ENCODE measurements at regions not wholly inside any gene's neighbourhood (a gene's known extent, or its start where the extent isn't known, plus 50 kb on each side); places are given as distances from the start of the nearest gene placed in this dataset.
"Not testable (repeated sequence)": the region's sequence is repeated elsewhere in the genome, so short reads cannot be mapped to it uniquely, and the experiment has no call there.

DNA sequence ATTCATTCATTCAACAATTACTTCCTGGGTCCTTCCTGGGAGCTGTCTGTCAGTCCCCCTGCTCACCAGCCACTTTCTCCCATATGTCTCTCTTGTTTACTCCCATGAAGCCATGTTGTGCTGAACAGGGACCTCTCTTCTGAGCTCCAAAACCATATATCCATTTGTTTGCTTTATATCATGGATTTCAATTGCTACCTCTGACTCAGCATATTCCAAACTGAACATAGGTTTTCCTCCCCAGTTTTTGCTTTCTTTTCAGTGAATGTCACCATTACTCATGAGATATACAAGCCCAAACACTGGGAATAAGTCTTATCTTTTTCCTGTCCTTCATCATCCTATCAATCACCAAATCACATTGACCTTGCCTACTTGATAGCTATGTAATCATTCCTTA is 152.5 kb upstream of the P2RY1 start:
- Mint-ChIP-seq H3K27me3 (no peaks in the 10 kb centered on the region), H3K4me3 (no peak overlapping the region), H3K27ac (no peak overlapping the region), H3K9me3 (no peaks in the 10 kb centered on the region), H3K36me3 (no peaks in the 10 kb centered on the region), H3K4me1 (no peaks in the 10 kb centered on the region)
- CTCF ChIA-PET, result no interaction called here
- no peak for DNase-seq

DNA sequence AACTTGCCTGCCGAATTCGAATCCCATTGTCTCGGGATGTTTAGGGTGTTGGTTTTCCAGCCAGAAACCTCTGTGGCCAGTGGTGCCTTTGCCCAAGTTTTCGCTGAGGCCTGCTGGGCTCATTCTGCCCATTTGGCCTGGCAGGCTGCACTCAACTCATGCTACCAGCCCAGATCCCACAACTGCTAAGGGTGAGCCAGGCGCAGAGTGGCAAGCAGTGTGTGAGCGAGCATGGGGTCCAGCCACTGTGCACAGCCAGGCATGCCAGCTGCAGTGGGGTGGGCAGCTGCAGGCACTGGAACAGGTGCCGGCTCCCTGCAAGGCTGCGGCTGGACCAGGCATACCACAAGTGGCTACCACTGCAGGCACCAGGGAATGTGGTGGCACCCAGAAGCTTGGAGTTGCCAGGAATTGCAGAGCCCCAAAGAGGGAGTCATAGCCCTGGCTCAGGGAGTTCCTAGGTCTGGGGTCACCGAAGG is 151.4 kb upstream of the P2RY1 start:
- CTCF ChIA-PET, result no interaction called here
- H3K9me3 Mint-ChIP-seq, result no peaks in the 10 kb centered on the region
- no peak overlapping the region for H3K4me3 Mint-ChIP-seq
- H3K27me3 Mint-ChIP-seq, result no peaks in the 10 kb centered on the region
- no peak overlapping the region for H3K27ac Mint-ChIP-seq
- H3K36me3 Mint-ChIP-seq, result no peaks in the 10 kb centered on the region
- DNase-seq, result no peak
- no peaks in the 10 kb centered on the region for H3K4me1 Mint-ChIP-seq

DNA sequence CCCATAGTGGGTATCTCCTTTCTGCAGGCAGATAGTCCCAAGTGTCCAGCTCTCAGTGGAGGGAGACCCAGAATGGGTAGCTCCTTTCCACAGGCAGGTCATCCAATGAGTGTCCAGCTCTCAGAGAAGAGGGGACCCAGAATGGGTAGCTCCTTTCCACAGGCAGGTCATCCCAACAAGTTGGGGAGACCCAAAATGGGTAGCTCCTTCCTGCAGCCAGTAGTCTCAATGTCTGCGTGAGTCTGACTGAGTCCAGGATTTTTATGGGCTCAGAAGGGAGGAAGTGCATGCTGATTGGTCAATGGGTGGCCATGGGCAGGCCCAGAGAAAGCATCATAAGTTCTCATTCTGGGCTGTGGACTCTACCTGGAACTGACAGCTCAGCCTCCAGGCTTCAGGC is 150.7 kb upstream of the P2RY1 start:
- Mint-ChIP-seq H3K27me3 (no peaks in the 10 kb centered on the region), H3K4me3 (no peak overlapping the region), H3K36me3 (no peaks in the 10 kb centered on the region), H3K27ac (no peak overlapping the region), H3K4me1 (no peaks in the 10 kb centered on the region), H3K9me3 (no peaks in the 10 kb centered on the region)
- no peak for DNase-seq
- CTCF ChIA-PET, result no interaction called here

DNA sequence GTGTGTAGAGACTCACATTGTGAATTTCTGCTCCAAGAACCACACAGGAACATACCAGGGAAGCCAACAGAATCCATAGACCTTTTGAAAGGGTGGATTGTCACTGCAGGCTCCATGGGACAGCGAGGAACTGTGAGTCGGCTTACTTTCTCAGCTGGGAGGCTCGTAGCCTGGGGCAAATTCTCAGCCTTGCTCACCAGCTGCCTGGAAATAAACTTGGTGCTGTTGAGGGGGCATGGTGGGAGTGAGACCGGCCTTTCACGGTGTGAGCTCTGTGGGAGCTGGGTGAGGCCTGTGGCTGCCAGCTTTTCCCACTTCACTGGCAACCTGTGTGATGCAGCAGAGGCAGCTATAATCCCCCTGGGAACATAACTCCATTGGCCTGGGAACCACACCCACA is 146.6 kb upstream of the P2RY1 start:
- CTCF ChIA-PET, result no interaction called here
- Mint-ChIP-seq H3K4me3 (no peak overlapping the region), H3K4me1 (no peaks in the 10 kb centered on the region), H3K27me3 (no peaks in the 10 kb centered on the region), H3K36me3 (no peaks in the 10 kb centered on the region), H3K9me3 (no peaks in the 10 kb centered on the region), H3K27ac (no peak overlapping the region)
- no peak for DNase-seq

DNA sequence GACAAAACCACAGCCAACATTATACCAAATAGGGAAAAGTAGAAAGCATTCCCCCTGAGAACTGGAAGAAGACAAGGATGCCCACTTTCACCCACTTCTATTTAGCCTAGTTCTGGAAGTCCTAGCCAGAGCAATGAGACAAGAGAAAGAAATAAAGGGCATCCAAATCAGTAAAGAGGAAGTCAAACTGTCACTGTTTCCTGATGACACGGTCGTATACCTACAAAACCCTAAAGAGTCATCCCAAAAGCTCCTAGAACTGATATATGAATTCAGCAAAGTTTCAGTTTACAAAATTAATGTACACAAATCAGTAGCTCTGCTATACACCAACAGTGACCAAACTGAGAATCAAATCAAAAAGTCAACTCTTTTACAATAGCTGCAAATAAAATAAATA is 142.6 kb upstream of the P2RY1 start:
- H3K36me3 Mint-ChIP-seq, H3K9me3 Mint-ChIP-seq, H3K27ac Mint-ChIP-seq, CTCF ChIA-PET, DNase-seq, H3K27me3 Mint-ChIP-seq, H3K4me3 Mint-ChIP-seq, H3K4me1 Mint-ChIP-seq: not testable (repeated sequence)

DNA sequence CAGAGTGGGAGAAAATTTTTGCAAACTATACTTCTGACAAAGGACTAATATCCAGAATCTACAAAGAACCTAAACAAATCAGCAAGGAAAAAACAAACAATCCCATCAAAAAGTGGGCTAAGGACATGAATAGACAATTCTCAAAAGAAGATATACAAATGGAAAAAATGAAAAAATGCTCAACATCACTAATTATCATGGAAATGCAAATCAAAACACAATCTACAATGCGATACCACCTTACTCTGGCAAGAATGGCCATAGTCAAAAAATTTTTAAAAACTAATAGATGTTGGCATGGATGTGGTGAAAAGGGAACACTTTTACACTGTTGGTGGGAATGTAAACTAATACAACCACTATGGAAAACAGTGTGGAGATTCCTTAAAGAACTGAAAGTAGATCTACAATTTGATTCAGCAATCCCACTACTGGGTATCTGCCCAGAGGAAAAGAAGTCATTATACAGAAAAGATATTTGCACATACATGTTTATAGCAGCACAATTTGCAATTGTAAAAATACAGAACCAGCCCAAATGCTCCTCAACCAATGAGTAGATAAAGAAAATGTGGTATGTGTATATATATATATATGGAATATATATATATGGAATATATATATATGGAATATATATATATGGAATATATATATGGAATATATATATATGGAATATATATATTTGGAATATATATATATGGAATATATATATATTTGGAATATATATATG is 141.2 kb upstream of the P2RY1 start:
- H3K36me3 Mint-ChIP-seq, H3K4me3 Mint-ChIP-seq, H3K27me3 Mint-ChIP-seq, H3K27ac Mint-ChIP-seq, CTCF ChIA-PET, H3K4me1 Mint-ChIP-seq, DNase-seq, H3K9me3 Mint-ChIP-seq: not testable (repeated sequence)

DNA sequence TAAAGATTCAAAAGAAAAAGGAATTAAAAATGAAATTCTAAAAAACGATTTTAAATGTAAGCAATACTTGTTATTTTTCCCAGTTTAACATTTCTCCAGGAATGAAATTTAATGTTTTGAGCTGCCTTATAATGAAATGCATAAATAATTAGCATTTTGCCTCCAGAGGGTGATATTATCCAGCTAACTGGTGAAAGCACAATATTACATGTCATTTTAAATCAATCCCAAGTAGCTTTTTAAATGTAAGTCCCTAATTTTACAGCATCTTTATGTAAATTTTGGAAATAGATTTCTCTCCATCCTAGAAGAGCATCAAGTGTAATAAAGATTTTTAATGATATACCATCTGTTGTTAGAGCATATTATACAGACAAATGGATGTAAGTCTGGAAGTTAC is 139.1 kb upstream of the P2RY1 start:
- Mint-ChIP-seq H3K4me3 (no peak overlapping the region), H3K36me3 (no peaks in the 10 kb centered on the region), H3K27me3 (peaks cover 4% of the 10 kb centered on the region), H3K27ac (no peak overlapping the region), H3K4me1 (no peaks in the 10 kb centered on the region), H3K9me3 (no peaks in the 10 kb centered on the region)
- no peak for DNase-seq
- CTCF ChIA-PET, result no interaction called here

DNA sequence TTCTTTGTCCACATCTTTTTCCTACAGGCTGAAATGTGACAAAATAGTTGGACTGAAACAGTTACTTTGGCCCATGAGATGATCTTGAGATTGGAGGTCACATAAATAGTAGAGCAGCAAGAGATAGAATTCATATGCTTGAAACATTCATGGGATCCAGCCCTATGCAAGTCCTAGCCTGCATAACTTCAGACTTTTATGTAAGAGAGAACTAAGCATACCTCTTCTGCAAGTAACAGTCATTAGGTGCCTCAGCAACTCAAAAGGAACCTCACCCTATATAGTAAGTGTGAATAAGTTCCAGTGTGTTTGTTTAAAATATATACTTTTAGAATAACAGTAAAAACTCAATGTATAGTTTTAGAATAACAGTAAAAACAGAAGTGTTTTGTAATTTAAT is 138.0 kb upstream of the P2RY1 start:
- Mint-ChIP-seq H3K27me3 (peaks cover 4% of the 10 kb centered on the region), H3K9me3 (no peaks in the 10 kb centered on the region), H3K4me3 (no peak overlapping the region), H3K27ac (no peak overlapping the region), H3K36me3 (no peaks in the 10 kb centered on the region), H3K4me1 (no peaks in the 10 kb centered on the region)
- DNase-seq, result no peak
- CTCF ChIA-PET, result no interaction called here

DNA sequence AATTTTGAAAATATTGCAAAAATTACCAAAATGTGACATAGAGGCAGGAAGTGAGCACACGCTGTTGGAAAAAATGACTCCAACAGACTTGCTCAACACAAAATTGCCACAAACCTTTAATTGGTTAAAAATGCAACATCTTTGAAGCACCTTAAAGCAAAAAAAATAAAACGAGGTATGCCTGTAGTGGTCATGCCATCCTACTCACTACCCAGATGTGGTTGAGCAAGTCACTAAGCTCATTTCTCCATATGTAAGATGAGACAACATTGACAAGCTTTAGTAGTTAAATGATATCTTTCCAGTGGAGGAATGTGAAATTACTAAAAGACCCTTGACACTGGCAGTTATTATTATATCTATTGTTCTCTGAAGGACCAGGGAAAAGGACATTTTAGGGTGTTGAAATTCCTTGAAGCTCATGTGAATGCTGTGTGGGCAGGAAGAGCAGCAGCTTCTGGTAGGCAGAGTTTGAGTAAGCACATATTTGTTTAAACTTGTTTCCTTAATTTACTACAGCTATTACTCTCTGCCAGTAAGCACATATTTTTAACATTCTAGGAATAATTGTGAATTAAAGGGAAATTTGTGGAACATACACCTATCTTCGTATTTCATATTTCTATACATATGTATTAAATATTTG is 131.6 kb upstream of the P2RY1 start:
- Mint-ChIP-seq H3K9me3 (no peaks in the 10 kb centered on the region), H3K36me3 (no peaks in the 10 kb centered on the region), H3K27me3 (peaks cover 4% of the 10 kb centered on the region), H3K4me1 (no peaks in the 10 kb centered on the region), H3K4me3 (no peak overlapping the region), H3K27ac (no peak overlapping the region)
- CTCF ChIA-PET, result no interaction called here
- no peak for DNase-seq

DNA sequence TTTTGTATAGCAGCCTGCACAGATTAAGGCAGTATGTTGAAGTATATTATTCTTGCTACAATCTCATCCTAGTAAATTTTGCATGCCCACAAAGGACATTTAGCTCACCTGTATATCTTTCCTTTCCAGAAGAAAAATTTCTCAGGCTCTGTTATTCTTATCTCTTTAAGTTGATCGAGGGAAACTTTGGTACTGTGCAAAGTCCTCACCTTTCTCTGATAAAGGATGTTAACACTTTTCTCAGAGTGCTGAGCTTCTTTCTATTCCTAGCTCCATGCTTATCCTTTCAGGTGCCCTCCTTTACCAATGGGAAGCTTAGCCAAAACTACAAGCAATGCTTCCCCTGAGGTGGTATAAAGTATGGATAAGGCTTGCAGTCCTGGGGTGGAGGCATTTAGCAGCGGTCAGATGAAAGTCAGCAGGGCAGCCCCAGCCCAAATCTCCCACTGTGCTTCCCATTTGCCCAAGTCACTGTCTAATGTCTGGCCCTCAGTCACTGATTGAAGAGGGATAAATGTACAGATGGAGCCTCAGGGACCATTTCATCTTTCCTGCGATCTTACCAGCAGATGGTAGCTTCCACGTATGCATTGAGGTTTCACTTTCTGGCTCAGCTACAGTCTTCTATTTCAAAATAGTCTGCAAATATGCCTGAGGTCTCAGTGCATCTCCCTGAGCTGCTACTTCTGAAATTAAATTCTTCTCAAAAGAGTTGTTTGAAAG is 127.8 kb upstream of the P2RY1 start:
- Mint-ChIP-seq H3K27me3 (no peaks in the 10 kb centered on the region), H3K4me3 (no peak overlapping the region), H3K36me3 (no peaks in the 10 kb centered on the region), H3K9me3 (no peaks in the 10 kb centered on the region), H3K27ac (no peak overlapping the region), H3K4me1 (no peaks in the 10 kb centered on the region)
- CTCF ChIA-PET, result no interaction called here
- DNase-seq, result no peak

DNA sequence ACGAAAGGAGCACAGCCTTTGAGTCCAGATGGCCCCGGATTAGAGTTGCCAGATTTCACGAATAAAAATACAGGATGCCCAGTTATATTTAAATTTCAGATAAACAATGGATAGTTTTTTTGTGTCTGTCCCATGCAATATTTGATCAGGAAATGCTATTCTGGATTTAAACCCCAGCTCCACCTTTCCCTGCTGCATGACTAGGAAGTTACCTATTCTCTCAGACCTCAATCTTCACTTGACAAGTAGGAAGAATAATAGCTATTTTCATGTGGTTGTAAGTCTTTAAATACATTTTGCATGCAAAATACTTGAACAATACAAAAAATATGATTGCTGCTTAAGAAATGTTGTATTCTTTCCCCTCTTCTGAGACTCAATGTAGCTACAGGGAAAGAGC is 125.3 kb upstream of the P2RY1 start:
- Mint-ChIP-seq H3K9me3 (no peaks in the 10 kb centered on the region), H3K27me3 (no peaks in the 10 kb centered on the region), H3K27ac (no peak overlapping the region), H3K36me3 (no peaks in the 10 kb centered on the region), H3K4me3 (no peak overlapping the region), H3K4me1 (no peaks in the 10 kb centered on the region)
- DNase-seq, result no peak
- CTCF ChIA-PET, result interaction anchor here (0.9 kb wide), 1 partner anchor 172 kb away, joined by 3 read pairs; no protein-coding TSS in a partner anchor

DNA sequence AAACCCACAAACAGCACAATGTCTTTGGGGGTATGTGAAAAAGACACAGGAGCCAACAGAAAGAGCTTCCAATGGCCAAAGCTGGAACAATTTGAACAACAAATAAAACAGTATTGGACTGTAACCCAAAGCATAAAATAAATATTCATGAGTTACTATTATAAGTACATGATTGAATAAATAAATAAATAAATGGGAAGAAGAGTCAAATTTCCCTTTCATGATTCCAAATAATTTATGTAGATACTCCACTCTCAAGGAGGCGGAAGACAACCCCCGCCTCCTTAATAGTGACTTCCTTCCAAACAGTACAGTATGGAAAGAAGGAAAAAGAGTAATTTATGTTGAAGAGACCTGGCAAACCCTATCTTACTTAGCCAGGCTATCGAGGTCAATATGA is 124.4 kb upstream of the P2RY1 start:
- no peak overlapping the region for H3K27ac Mint-ChIP-seq
- no peak overlapping the region for H3K4me3 Mint-ChIP-seq
- H3K4me1 Mint-ChIP-seq, result no peaks in the 10 kb centered on the region
- H3K36me3 Mint-ChIP-seq, result no peaks in the 10 kb centered on the region
- no peaks in the 10 kb centered on the region for H3K27me3 Mint-ChIP-seq
- H3K9me3 Mint-ChIP-seq, result no peaks in the 10 kb centered on the region
- DNase-seq, result no peak
- CTCF ChIA-PET, result no interaction called here

DNA sequence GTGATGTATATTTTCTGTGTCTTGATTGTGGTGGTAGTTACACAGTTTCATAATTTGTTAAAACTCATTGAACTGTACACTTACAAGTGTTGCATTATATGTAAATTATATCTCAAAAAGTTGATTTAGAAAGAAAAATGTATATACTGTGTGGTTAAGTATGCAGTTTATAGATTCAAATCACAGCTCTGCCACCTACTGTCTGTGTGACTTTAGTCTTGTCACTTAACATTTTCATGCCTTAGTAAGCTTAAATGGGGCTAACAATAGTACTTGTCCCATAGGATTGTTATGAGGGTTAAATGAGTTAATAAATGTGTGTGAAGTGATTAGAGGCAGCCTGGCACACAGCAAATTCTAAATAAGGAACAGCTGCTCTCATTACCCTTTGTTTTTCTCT is 120.9 kb upstream of the P2RY1 start:
- Mint-ChIP-seq H3K9me3 (no peaks in the 10 kb centered on the region), H3K4me1 (no peaks in the 10 kb centered on the region), H3K4me3 (no peak overlapping the region), H3K27me3 (peaks cover 4% of the 10 kb centered on the region), H3K36me3 (no peaks in the 10 kb centered on the region), H3K27ac (no peak overlapping the region)
- CTCF ChIA-PET, result interaction anchor here (0.7 to 1.1 kb wide), 3 partner anchors 13 to 121 kb away, joined by 3 read pairs; partner anchors contain the start of gene P2RY1
- no peak for DNase-seq

DNA sequence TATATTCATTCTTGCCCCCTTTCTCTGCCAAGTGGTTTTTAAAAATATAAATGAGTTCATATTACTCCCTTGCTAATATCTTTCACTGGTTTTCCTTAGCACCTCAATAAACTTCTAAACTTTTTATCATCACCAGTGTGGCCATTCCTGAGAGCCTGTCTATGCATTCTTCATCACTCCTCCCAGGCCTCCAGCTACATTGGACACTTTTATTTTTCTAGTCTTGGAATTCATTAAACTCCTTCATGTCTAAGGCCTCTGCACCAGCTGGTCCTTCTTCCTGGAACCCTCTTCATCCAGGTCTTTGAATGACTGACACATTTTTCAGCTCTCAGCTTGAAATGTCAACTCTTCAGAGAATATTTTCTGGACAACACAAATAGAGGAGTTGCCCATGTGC is 120.4 kb upstream of the P2RY1 start:
- Mint-ChIP-seq H3K27me3 (peaks cover 4% of the 10 kb centered on the region), H3K4me1 (no peaks in the 10 kb centered on the region), H3K36me3 (no peaks in the 10 kb centered on the region), H3K9me3 (no peaks in the 10 kb centered on the region), H3K27ac (no peak overlapping the region), H3K4me3 (no peak overlapping the region)
- CTCF ChIA-PET, result interaction anchor here (0.8 to 1.1 kb wide), 2 partner anchors 88 to 121 kb away, joined by 3 read pairs; partner anchors contain the start of gene P2RY1
- no peak for DNase-seq

DNA sequence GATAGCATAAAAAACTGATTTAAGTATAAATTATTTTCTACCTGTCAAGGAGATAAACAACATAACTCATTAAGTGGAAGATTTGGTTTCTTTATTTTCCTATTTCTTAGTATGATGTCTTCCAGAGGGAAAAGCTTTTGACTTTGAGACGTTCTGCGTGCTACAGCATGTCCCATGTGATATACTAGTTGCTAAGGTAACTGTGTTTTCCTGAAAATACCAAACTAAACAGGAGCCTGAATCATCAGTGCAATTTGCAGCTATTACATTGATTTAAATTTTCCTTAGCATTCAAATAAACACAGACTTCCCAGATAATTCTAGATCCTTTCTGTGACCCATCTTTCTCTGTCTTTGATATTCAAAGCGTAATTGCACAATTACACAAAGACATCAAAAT is 117.7 kb upstream of the P2RY1 start:
- no peaks in the 10 kb centered on the region for H3K9me3 Mint-ChIP-seq
- no peaks in the 10 kb centered on the region for H3K4me1 Mint-ChIP-seq
- no peak overlapping the region for H3K27ac Mint-ChIP-seq
- H3K36me3 Mint-ChIP-seq, result no peaks in the 10 kb centered on the region
- CTCF ChIA-PET, result no interaction called here
- H3K4me3 Mint-ChIP-seq, result no peak overlapping the region
- H3K27me3 Mint-ChIP-seq, result peaks cover 4% of the 10 kb centered on the region
- no peak for DNase-seq

Data from activated naive CD4-positive, alpha-beta T cell treated with anti-CD3 and anti-CD28 coated beads, Interleukin-2, amount 10 ng/mL, durations not matched to agents 7 days and 5 days (primary cell).